Right kidney (tissue), 1 donor: ENCODE measurements at regions not wholly inside any gene's neighbourhood (a gene's known extent, or its start where the extent isn't known, plus 50 kb on each side); places are given as distances from the start of the nearest gene placed in this dataset.

Source experiments
- DNase-seq: peaks from one replicate; pipeline ENCODE4 v3.0.0-alpha.2; 2016

GRCh38 chr18:43649649-43650357 lies 372.5 kb upstream of the SYT4 start:
- DNase-seq = no peak

- no peak for DNase-seq
Measured at GRCh38 chr18:43650426-43650825, 373.1 kb upstream of the SYT4 start.

GRCh38 chr18:43651057-43651456 lies 373.8 kb upstream of the SYT4 start:
- DNase-seq = no peak

- no peak for DNase-seq
Measured at GRCh38 chr18:43656547-43656946, 379.3 kb upstream of the SYT4 start.

GRCh38 chr18:43661570-43661969 lies 384.3 kb upstream of the SYT4 start:
- no peak for DNase-seq

GRCh38 chr18:43662657-43663056 lies 385.4 kb upstream of the SYT4 start:
- DNase-seq = no peak

- DNase-seq = no peak
Measured at GRCh38 chr18:43663159-43663558, 385.9 kb upstream of the SYT4 start.

GRCh38 chr18:43664487-43665008 lies 387.3 kb upstream of the SYT4 start:
- no peak for DNase-seq

- no peak for DNase-seq
Measured at GRCh38 chr18:43665105-43665788, 388.0 kb upstream of the SYT4 start.

GRCh38 chr18:43668866-43669265 lies 391.6 kb upstream of the SYT4 start:
- no peak for DNase-seq

GRCh38 chr18:43671431-43671830 lies 394.1 kb upstream of the SYT4 start:
- DNase-seq = no peak

GRCh38 chr18:43680096-43680495 lies 402.8 kb upstream of the SYT4 start:
- DNase-seq = no peak

- DNase-seq = no peak
Measured at GRCh38 chr18:43681661-43682060, 404.4 kb upstream of the SYT4 start.

GRCh38 chr18:43682196-43682595 lies 404.9 kb upstream of the SYT4 start:
- no peak for DNase-seq

- no peak for DNase-seq
Measured at GRCh38 chr18:43686709-43687108, 409.4 kb upstream of the SYT4 start.

- DNase-seq = no peak
Measured at GRCh38 chr18:43692099-43692690, 414.9 kb upstream of the SYT4 start.

- no peak for DNase-seq
Measured at GRCh38 chr18:43702399-43702798, 425.1 kb upstream of the SYT4 start.

- no peak for DNase-seq
Measured at GRCh38 chr18:43703050-43703449, 425.8 kb upstream of the SYT4 start.

GRCh38 chr18:43705850-43706249 lies 428.6 kb upstream of the SYT4 start:
- DNase-seq = no peak

GRCh38 chr18:43710135-43710534 lies 432.8 kb upstream of the SYT4 start:
- no peak for DNase-seq

GRCh38 chr18:43714343-43715010 lies 437.2 kb upstream of the SYT4 start:
- DNase-seq = no peak

GRCh38 chr18:43719267-43719795 lies 442.0 kb upstream of the SYT4 start:
- DNase-seq = no peak

GRCh38 chr18:43720041-43720440 lies 442.8 kb upstream of the SYT4 start:
- DNase-seq = no peak
